ENCODE measurements at regions not wholly inside any gene's neighbourhood (a gene's known extent, or its start where the extent isn't known, plus 50 kb on each side); places are given as distances from the start of the nearest gene placed in this dataset.
A peak's percentile ranks its signal among the peaks of the same experiment; 100 is the strongest.

DNA sequence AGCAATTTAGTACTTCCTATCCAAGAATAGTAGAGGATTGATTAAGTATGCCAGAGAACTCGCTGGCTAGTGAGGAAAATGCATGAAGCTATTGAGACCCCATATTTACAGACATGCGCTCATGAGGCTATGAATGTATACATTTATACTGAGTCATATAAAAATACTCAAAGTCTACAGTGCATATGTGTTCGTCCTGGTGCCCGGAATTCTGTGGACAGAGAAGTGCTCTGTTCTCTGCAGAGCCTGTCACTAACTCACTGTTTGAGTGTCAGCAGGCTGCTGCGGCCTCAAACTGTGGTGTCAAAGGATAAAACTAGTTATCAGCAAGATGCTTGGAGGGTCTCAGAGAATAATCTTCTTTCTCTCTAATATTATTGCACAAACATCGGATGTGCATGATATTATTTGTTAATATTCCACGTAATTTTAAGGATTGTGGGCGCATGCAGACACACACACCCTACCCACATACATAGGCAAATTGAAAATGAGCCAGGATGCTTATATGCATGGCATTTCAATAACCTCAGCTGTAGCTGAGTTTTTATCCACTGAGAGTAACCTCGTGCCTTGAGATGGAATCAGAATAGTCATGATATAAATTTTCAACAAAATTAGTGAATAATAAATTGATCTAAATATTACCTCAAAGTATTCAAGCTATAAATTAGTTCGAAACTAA lies 50.0 kb upstream of the TSC22D2 start:
- Histone ChIP-seq H3K4me1 (ENCODE audit: control insufficient read depth in 1 of 2, insufficient read depth in 2 of 2, low read length in 2 of 2) (no peaks in the 10 kb centered on the region), H3K4me3 (ENCODE audit: low read length in 2 of 2) (no peak overlapping the region), H3K27ac (ENCODE audit: low read depth in 1 of 2, low read length in 2 of 2) (no peak overlapping the region), H3K36me3 (ENCODE audit: control insufficient read depth in 1 of 2, insufficient read depth in 2 of 2, low read length in 1 of 2) (no peaks in the 10 kb centered on the region), H3K27me3 (ENCODE audit: control insufficient read depth in 1 of 2, insufficient read depth in 2 of 2, low read length in 1 of 2) (no peaks in the 10 kb centered on the region), H3K9me3 (ENCODE audit: control insufficient read depth, low read length) (no peaks in the 10 kb centered on the region)
- 89 to 90% methylated on average over 10 of the region's 10 CpGs for WGBS, 2 donors
- intact Hi-C loops (cut with DNase I) = no loop called here
- no peak for ATAC-seq (ENCODE audit: low FRiP score)
- no peak for DNase-seq

DNA sequence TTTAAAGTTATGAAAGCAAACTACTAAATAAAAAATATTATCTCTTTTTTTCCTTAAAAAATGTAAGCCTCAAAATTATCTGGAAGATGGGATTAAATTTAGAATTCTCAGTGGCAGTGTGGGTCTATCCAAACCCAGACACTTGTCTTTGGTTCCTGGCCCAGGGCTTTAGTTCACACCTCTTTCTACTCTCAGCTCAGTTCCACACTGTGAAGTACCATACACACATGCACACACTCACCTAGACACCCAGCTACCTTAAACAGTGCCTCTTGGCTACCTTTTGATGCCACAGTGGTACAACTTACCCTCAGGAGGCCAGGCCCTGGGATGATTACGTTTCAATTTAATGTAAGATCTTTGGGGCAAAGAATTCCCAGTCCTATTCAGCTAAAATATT lies 51.0 kb upstream of the TSC22D2 start:
- Histone ChIP-seq H3K36me3 (ENCODE audit: control insufficient read depth in 1 of 2, insufficient read depth in 2 of 2, low read length in 1 of 2) (no peaks in the 10 kb centered on the region), H3K4me1 (ENCODE audit: control insufficient read depth in 1 of 2, insufficient read depth in 2 of 2, low read length in 2 of 2) (no peaks in the 10 kb centered on the region), H3K9me3 (ENCODE audit: control insufficient read depth, low read length) (no peaks in the 10 kb centered on the region), H3K4me3 (ENCODE audit: low read length in 2 of 2) (no peak overlapping the region), H3K27ac (ENCODE audit: low read depth in 1 of 2, low read length in 2 of 2) (no peak overlapping the region), H3K27me3 (ENCODE audit: control insufficient read depth in 1 of 2, insufficient read depth in 2 of 2, low read length in 1 of 2) (no peaks in the 10 kb centered on the region)
- WGBS, 2 donors = 73 to 85% methylated on average over 1 of the region's 1 CpG
- intact Hi-C loops (cut with DNase I) = no loop called here
- ATAC-seq (ENCODE audit: low FRiP score) (no peak), DNase-seq (no peak)

GRCh38 chr3:150355574-150355973 lies 52.5 kb upstream of the TSC22D2 start:
- WGBS, 2 donors = 68 to 77% methylated on average over 1 of the region's 1 CpG
- Histone ChIP-seq H3K9me3 (ENCODE audit: control insufficient read depth, low read length) (no peaks in the 10 kb centered on the region), H3K27me3 (ENCODE audit: control insufficient read depth in 1 of 2, insufficient read depth in 2 of 2, low read length in 1 of 2) (no peaks in the 10 kb centered on the region), H3K36me3 (ENCODE audit: control insufficient read depth in 1 of 2, insufficient read depth in 2 of 2, low read length in 1 of 2) (no peaks in the 10 kb centered on the region), H3K4me3 (ENCODE audit: low read length in 2 of 2) (no peak overlapping the region), H3K27ac (ENCODE audit: low read depth in 1 of 2, low read length in 2 of 2) (no peak overlapping the region), H3K4me1 (ENCODE audit: control insufficient read depth in 1 of 2, insufficient read depth in 2 of 2, low read length in 2 of 2) (no peaks in the 10 kb centered on the region)
- DNase-seq (no peak), ATAC-seq (ENCODE audit: low FRiP score) (no peak)
- intact Hi-C loops (cut with DNase I) = no loop called here

GRCh38 chr3:150352931-150353330 lies 55.2 kb upstream of the TSC22D2 start:
- Histone ChIP-seq H3K27ac (ENCODE audit: low read depth in 1 of 2, low read length in 2 of 2) (no peak overlapping the region), H3K4me1 (ENCODE audit: control insufficient read depth in 1 of 2, insufficient read depth in 2 of 2, low read length in 2 of 2) (peaks cover 3 to 8% of the 10 kb centered on the region in 2 donors), H3K36me3 (ENCODE audit: control insufficient read depth in 1 of 2, insufficient read depth in 2 of 2, low read length in 1 of 2) (no peaks in the 10 kb centered on the region), H3K9me3 (ENCODE audit: control insufficient read depth, low read length) (no peaks in the 10 kb centered on the region), H3K27me3 (ENCODE audit: control insufficient read depth in 1 of 2, insufficient read depth in 2 of 2, low read length in 1 of 2) (no peaks in the 10 kb centered on the region), H3K4me3 (ENCODE audit: low read length in 2 of 2) (no peak overlapping the region)
- WGBS, 2 donors = 83 to 97% methylated on average over 4 of the region's 4 CpGs
- DNase-seq (no peak), ATAC-seq (ENCODE audit: low FRiP score) (no peak)
- intact Hi-C loops (cut with DNase I) = no loop called here

GRCh38 chr3:150351398-150351797 lies 56.7 kb upstream of the TSC22D2 start:
- no peak overlapping the region for H3K4me3 ChIP-seq (ENCODE audit: low read length in 2 of 2)
- peaks cover 3 to 12% of the 10 kb centered on the region in 2 donors for H3K4me1 ChIP-seq (ENCODE audit: control insufficient read depth in 1 of 2, insufficient read depth in 2 of 2, low read length in 2 of 2)
- 97% methylated on average over 3 of the region's 3 CpGs for WGBS, 2 donors
- H3K27me3 ChIP-seq (ENCODE audit: control insufficient read depth in 1 of 2, insufficient read depth in 2 of 2, low read length in 1 of 2) = no peaks in the 10 kb centered on the region
- no peak overlapping the region for H3K27ac ChIP-seq (ENCODE audit: low read depth in 1 of 2, low read length in 2 of 2)
- intact Hi-C loops (cut with DNase I) = no loop called here
- ATAC-seq (ENCODE audit: low FRiP score) = no peak
- H3K36me3 ChIP-seq (ENCODE audit: control insufficient read depth in 1 of 2, insufficient read depth in 2 of 2, low read length in 1 of 2) = no peaks in the 10 kb centered on the region
- H3K9me3 ChIP-seq (ENCODE audit: control insufficient read depth, low read length) = no peaks in the 10 kb centered on the region
- no peak for DNase-seq

DNA sequence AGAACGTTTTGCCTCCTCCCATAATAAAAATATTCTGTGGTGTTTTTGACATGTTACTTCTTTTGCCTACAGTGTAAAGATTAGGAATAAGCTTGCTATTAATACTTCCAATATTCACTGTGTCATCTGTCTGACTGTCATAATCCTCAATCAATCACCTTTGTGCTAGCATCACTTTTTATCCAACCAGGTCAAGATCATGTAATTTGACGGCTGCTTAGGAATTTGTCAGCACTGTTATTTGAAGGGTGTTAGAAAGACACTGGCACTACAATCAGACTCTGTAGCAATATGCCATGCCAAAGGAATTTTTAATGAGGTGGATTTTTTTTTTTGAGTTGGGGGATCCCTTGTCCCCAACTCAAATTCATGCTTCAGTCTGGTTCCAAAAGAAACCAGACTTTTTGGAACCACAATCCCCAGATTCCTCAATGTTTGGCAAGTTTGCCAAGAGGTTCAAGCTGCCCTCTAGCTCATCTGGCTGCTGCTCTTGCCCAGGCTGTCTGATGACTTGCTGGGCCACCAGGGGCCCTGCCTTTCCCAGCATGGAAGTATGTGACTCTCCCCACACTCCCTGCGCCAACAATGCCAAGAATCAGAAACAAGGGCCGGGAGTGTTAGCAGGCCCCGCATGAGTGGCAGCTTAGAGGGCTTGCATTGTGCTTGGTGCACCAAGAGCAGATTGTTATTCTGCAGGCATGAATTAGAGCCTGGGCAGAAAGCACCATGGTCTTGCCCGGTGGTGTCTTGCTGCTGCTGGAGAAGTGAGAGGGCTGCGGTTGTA lies 58.6 kb upstream of the TSC22D2 start:
- DNase-seq = peak; percentile 78 to 82
- Histone ChIP-seq H3K27me3 (ENCODE audit: control insufficient read depth in 1 of 2, insufficient read depth in 2 of 2, low read length in 1 of 2) (no peaks in the 10 kb centered on the region), H3K4me1 (ENCODE audit: control insufficient read depth in 1 of 2, insufficient read depth in 2 of 2, low read length in 2 of 2) (peaks cover 3 to 12% of the 10 kb centered on the region in 2 donors), H3K4me3 (ENCODE audit: low read length in 2 of 2) (no peak overlapping the region), H3K27ac (ENCODE audit: low read depth in 1 of 2, low read length in 2 of 2) (peak overlapping the region; percentile 8 to 37), H3K36me3 (ENCODE audit: control insufficient read depth in 1 of 2, insufficient read depth in 2 of 2, low read length in 1 of 2) (no peaks in the 10 kb centered on the region), H3K9me3 (ENCODE audit: control insufficient read depth, low read length) (no peaks in the 10 kb centered on the region)
- ATAC-seq (ENCODE audit: low FRiP score) = no peak
- intact Hi-C loops (cut with DNase I) = loop anchor here in 1 of 2 donors (1.0 to 5.0 kb wide), 3 partner anchors 21 to 112 kb away; partner anchors contain the start of gene TSC22D2
- 4 to 9% methylated on average over 7 of the region's 7 CpGs for WGBS, 2 donors

- H3K4me3 ChIP-seq (ENCODE audit: low read length in 2 of 2) = no peak overlapping the region
- H3K4me1 ChIP-seq (ENCODE audit: control insufficient read depth in 1 of 2, insufficient read depth in 2 of 2, low read length in 2 of 2) = peaks cover 3 to 12% of the 10 kb centered on the region in 2 donors
- peak; percentile 84 for ATAC-seq (ENCODE audit: low FRiP score)
- H3K9me3 ChIP-seq (ENCODE audit: control insufficient read depth, low read length) = no peaks in the 10 kb centered on the region
- no peaks in the 10 kb centered on the region for H3K36me3 ChIP-seq (ENCODE audit: control insufficient read depth in 1 of 2, insufficient read depth in 2 of 2, low read length in 1 of 2)
- intact Hi-C loops (cut with DNase I) = loop anchor here in 1 of 2 donors (2.0 to 5.0 kb wide), 2 partner anchors 60 to 111 kb away; partner anchors contain the start of gene TSC22D2
- H3K27ac ChIP-seq (ENCODE audit: low read depth in 1 of 2, low read length in 2 of 2) = peak overlapping the region; percentile 8 to 79
- no peak for DNase-seq
- WGBS, 2 donors = 2 to 8% methylated on average over 6 of the region's 6 CpGs
- H3K27me3 ChIP-seq (ENCODE audit: control insufficient read depth in 1 of 2, insufficient read depth in 2 of 2, low read length in 1 of 2) = no peaks in the 10 kb centered on the region
These were observed 59.6 kb upstream of the TSC22D2 start for GRCh38 chr3:150348500-150348899.

DNA sequence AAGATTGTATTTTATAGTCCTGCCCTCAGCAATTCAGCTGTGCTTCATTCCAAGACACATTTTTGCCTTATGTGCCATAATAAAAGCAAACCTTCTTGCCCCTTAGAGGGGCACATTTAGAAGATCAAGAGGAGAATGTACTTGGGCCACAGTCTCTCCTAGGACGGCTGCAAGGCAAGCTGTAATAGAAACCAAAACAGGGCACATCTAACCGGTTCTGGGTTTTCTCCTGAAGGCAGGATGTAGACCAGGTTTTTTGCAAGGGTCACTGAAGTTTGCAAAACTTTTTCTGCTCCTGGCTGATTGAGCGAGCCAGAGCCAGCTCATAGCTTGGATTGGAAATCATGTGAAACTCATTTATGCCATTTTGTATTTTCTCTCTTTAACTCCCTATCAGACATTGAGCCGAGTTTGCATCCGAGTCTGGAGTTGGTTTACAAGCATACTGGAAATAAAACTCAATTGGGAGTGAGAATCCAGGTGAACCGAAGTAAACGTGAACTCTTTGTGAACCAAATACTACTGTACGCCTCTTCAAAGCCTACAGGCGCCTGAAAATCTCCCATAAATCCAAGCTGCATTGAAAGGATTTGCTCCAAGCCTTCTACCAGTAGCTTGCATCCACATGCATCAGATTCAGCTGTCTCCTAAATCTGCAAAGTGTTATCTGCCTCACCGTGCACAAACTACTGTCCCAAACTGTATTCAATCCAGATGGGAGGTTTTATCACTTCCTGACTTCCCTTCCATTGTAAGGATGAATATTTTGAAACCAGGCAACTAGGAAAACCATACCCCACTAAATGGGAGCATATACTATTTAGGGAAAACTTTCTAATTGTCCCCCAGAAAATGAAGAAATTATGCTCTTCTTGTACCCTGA lies 60.9 kb upstream of the TSC22D2 start:
- Histone ChIP-seq H3K4me3 (ENCODE audit: low read length in 2 of 2) (no peak overlapping the region), H3K36me3 (ENCODE audit: control insufficient read depth in 1 of 2, insufficient read depth in 2 of 2, low read length in 1 of 2) (no peaks in the 10 kb centered on the region), H3K4me1 (ENCODE audit: control insufficient read depth in 1 of 2, insufficient read depth in 2 of 2, low read length in 2 of 2) (peaks cover 3 to 12% of the 10 kb centered on the region in 2 donors), H3K9me3 (ENCODE audit: control insufficient read depth, low read length) (no peaks in the 10 kb centered on the region), H3K27me3 (ENCODE audit: control insufficient read depth in 1 of 2, insufficient read depth in 2 of 2, low read length in 1 of 2) (no peaks in the 10 kb centered on the region), H3K27ac (ENCODE audit: low read depth in 1 of 2, low read length in 2 of 2) (peak overlapping the region; percentile 11 to 12)
- ATAC-seq (ENCODE audit: low FRiP score) (no peak), DNase-seq (peak in 1 of 2 donors; percentile 46)
- intact Hi-C loops (cut with DNase I) = loop anchor here in 1 of 2 donors (5.0 kb wide), 1 partner anchor 110 kb away; no protein-coding TSS in a partner anchor
- 36 to 42% methylated on average over 10 of the region's 10 CpGs for WGBS, 2 donors
